ENCODE measurements at regions not wholly inside any gene's neighbourhood (a gene's known extent, or its start where the extent isn't known, plus 50 kb on each side); places are given as distances from the start of the nearest gene placed in this dataset.

DNA sequence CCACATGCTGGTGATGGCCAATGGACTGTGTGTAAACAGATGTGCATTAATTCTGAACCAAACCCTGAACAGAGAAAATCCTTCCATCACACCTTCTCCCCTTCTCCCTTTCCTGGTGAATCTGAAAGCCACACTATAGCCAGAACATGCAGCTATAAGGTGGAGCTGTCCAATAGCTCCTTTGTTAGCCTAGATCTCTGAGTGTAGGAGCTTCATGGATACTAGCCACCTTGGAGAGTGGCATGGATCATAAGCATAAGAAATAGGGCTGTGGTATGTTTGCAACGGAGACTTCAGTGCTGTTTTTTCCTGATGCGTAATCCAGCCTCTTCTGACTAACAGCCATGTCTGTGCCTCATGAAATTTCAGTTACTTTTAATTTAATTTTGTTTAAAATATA is 364.5 kb downstream of the BTG1 start:
- Histone ChIP-seq H3K27me3 (ENCODE audit: control insufficient read depth, insufficient read depth, low read length) (no peaks in the 10 kb centered on the region), H3K36me3 (ENCODE audit: control insufficient read depth, insufficient read depth, low read length) (no peaks in the 10 kb centered on the region), H3K4me3 (ENCODE audit: low read depth, low read length) (no peak overlapping the region)
- no peak for TF ChIP-seq CTCF (IDR thresholded peaks at IDR 0.05; ENCODE audit: insufficient read depth, low read length, severe bottlenecking)
- no peak for FAIRE-seq
- DNase-seq (ENCODE audit: low read depth): peak; percentile 42

- FAIRE-seq (peak; percentile 97), DNase-seq (ENCODE audit: low read depth) (peak; percentile 98)
- Histone ChIP-seq H3K4me3 (ENCODE audit: low read depth, low read length) (no peak overlapping the region), H3K27me3 (ENCODE audit: control insufficient read depth, insufficient read depth, low read length) (no peaks in the 10 kb centered on the region), H3K36me3 (ENCODE audit: control insufficient read depth, insufficient read depth, low read length) (no peaks in the 10 kb centered on the region)
- no peak for TF ChIP-seq CTCF (IDR thresholded peaks at IDR 0.05; ENCODE audit: insufficient read depth, low read length, severe bottlenecking)
These were observed 366.7 kb downstream of the BTG1 start for GRCh38 chr12:91778938-91779400.

GRCh38 chr12:91778091-91778832 is 367.4 kb downstream of the BTG1 start:
- Histone ChIP-seq H3K27me3 (ENCODE audit: control insufficient read depth, insufficient read depth, low read length) (no peaks in the 10 kb centered on the region), H3K36me3 (ENCODE audit: control insufficient read depth, insufficient read depth, low read length) (no peaks in the 10 kb centered on the region), H3K4me3 (ENCODE audit: low read depth, low read length) (no peak overlapping the region)
- FAIRE-seq: no peak
- DNase-seq (ENCODE audit: low read depth): peak; percentile 17
- TF ChIP-seq CTCF (IDR thresholded peaks at IDR 0.05; ENCODE audit: insufficient read depth, low read length, severe bottlenecking): no peak

GRCh38 chr12:91777268-91777992 is 368.2 kb downstream of the BTG1 start:
- no peaks in the 10 kb centered on the region for H3K27me3 ChIP-seq (ENCODE audit: control insufficient read depth, insufficient read depth, low read length)
- DNase-seq (ENCODE audit: low read depth) (peak; percentile 84), FAIRE-seq (no peak)
- TF ChIP-seq CTCF (IDR thresholded peaks at IDR 0.05; ENCODE audit: insufficient read depth, low read length, severe bottlenecking): no peak
- no peak overlapping the region for H3K4me3 ChIP-seq (ENCODE audit: low read depth, low read length)
- no peaks in the 10 kb centered on the region for H3K36me3 ChIP-seq (ENCODE audit: control insufficient read depth, insufficient read depth, low read length)

DNA sequence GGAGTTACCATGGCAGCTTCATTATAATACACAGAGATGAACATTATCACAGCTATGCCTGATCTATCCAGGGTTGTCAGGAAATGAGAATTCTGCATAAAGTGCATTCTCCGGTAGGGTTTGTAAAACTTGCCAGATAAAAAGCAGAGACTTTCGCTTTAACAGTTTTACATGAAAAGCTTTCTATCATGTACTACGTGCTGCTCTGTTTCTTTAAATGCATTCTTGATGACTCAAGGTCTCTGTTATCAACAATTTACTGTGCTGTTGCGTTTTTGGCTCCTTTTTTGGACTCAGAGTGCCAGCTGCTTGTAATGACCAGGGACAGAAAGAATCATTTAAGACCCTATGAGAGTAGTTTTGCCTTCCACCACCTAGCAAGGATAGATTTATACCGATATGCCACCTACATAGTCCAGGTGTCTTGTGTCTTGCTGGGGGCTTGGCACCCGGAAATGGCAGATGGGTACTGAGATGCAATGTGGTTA is 371.2 kb downstream of the BTG1 start:
- no peak for TF ChIP-seq CTCF (IDR thresholded peaks at IDR 0.05; ENCODE audit: insufficient read depth, low read length, severe bottlenecking)

More for the DNA sequence above, 371.2 kb downstream of the BTG1 start:
- DNase-seq (ENCODE audit: low read depth): peak; percentile 21
- no peak for FAIRE-seq
- H3K27me3 ChIP-seq (ENCODE audit: control insufficient read depth, insufficient read depth, low read length): no peaks in the 10 kb centered on the region
- H3K4me3 ChIP-seq (ENCODE audit: low read depth, low read length): no peak overlapping the region
- H3K36me3 ChIP-seq (ENCODE audit: control insufficient read depth, insufficient read depth, low read length): no peaks in the 10 kb centered on the region

Data from bronchial epithelial cell (primary cell).